Esophagus muscularis mucosa (tissue), 4 donors: ENCODE measurements at regions not wholly inside any gene's neighbourhood (a gene's known extent, or its start where the extent isn't known, plus 50 kb on each side); places are given as distances from the start of the nearest gene placed in this dataset.

Experiments used
- DNase-seq: peaks from one replicate; pipeline ENCODE4 v3.0.0-alpha.2; 2017; ENCODE audit errors: extremely low spot score
- H3K27ac ChIP-seq, 4 donors: fragments of 200-600 bp; sonication (generic); replicated peaks in 1 of 4; 1 replicate in 3 of 4; 2 replicates in 1 of 4; pipeline ENCODE4 v1.5.1; 2016 to 2019; ENCODE audit warnings: mild to moderate bottlenecking in 1 of 4
- H3K27me3 ChIP-seq, 4 donors: fragments of 200-600 bp; sonication (generic); one replicate each; pipeline versions ENCODE4 v1.5.1 to v1.6.0; 2016 to 2019
- H3K36me3 ChIP-seq, 4 donors: fragments of 200-600 bp; sonication (generic); one replicate each; pipeline ENCODE4 v1.5.1; 2016 to 2019
- H3K4me1 ChIP-seq, 4 donors: fragments of 200-600 bp; sonication (generic); one replicate each; pipeline ENCODE4 v1.5.1; 2016 to 2019
- H3K4me3 ChIP-seq, 4 donors: fragments of 200-600 bp; sonication (generic); 1 replicate in 2 of 4; 2 replicates in 2 of 4; pipeline ENCODE4 v1.5.1; 2016 to 2019; ENCODE audit warnings: mild to moderate bottlenecking in 4 of 4, moderate library complexity in 1 of 4
- H3K9me3 ChIP-seq, 4 donors: fragments of 200-600 bp; sonication (generic); 1 replicate in 3 of 4; 2 replicates in 1 of 4; pipeline ENCODE4 v1.5.1; 2016 to 2019
- EP300 ChIP-seq: sonication (generic); formaldehyde crosslinking; IDR thresholded peaks from one replicate; pipeline ENCODE4 v1.6.1; 2017; ENCODE audit warnings: antibody characterized with exemption
- POLR2A ChIP-seq: fragments of 450-650 bp; IDR thresholded peaks from one replicate; pipeline ENCODE4 v1.6.1; 2017; ENCODE audit warnings: antibody characterized with exemption, moderate library complexity, mild to moderate bottlenecking, low read depth
- POLR2AphosphoS5 ChIP-seq, 2 donors: sonication (generic); formaldehyde crosslinking; IDR thresholded peaks; one replicate each; pipeline ENCODE4 v1.6.1; 2017; ENCODE audit warnings: antibody characterized with exemption in 2 of 2
- WGBS: methylation state at CpG from one replicate; pipeline ENCODE4 v1.1.5; 2018; 5-methylcytosine and 5-hydroxymethylcytosine counted together
- intact Hi-C: fragments of 100-400 bp; cut with DNase I; formaldehyde crosslinking; loops from one replicate; pipeline ENCODE4 v1.15.1; 2023
- TF ChIP-seq, protein P1 (sequence below), 3 experiments: fragments of 200-600 bp in 2 of 3; fragments of 450-650 bp in 1 of 3; sonication (generic) in 2 of 3; IDR thresholded peaks; one replicate each; pipeline ENCODE4 v1.5.1; 2017 to 2019; ENCODE audit warnings: antibody characterized with exemption in 3 of 3, mild to moderate bottlenecking in 2 of 3, moderate library complexity in 1 of 3

DNA sequence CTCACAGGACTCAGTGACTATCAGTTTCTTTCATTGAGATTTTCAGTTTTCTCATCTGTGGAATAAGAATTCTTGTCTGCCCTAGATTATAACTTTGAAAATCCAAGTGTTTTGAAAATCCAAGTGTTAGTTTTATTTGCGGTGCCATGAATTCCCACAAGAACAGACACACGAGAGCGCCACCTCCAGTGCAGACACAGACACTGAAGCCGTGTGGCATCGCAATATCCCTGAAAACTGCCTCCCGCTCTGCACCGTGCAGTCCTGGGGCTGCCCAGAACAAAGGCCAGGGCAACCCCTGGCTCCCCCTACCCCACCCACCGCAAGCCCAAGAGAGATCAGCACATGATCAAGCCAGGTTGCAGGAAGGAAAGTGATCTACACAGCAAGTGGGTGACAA lies 229.5 kb upstream of the ASIC2 start:
- DNase-seq: no peak
- Histone ChIP-seq H3K4me1 (peaks cover 0 to 13% (median 10%) of the 10 kb centered on the region in 4 donors), H3K27ac (no peak overlapping the region), H3K36me3 (no peaks in the 10 kb centered on the region), H3K9me3 (peaks cover 0 to 10% (median 7%) of the 10 kb centered on the region in 4 donors), H3K4me3 (no peak overlapping the region), H3K27me3 (no peaks in the 10 kb centered on the region)
- TF ChIP-seq POLR2A (no peak), EP300 (no peak), POLR2AphosphoS5 (IDR thresholded peaks at IDR 0.05) (no peak)
- TF ChIP-seq, protein P1, sequence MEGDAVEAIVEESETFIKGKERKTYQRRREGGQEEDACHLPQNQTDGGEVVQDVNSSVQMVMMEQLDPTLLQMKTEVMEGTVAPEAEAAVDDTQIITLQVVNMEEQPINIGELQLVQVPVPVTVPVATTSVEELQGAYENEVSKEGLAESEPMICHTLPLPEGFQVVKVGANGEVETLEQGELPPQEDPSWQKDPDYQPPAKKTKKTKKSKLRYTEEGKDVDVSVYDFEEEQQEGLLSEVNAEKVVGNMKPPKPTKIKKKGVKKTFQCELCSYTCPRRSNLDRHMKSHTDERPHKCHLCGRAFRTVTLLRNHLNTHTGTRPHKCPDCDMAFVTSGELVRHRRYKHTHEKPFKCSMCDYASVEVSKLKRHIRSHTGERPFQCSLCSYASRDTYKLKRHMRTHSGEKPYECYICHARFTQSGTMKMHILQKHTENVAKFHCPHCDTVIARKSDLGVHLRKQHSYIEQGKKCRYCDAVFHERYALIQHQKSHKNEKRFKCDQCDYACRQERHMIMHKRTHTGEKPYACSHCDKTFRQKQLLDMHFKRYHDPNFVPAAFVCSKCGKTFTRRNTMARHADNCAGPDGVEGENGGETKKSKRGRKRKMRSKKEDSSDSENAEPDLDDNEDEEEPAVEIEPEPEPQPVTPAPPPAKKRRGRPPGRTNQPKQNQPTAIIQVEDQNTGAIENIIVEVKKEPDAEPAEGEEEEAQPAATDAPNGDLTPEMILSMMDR (IDR thresholded peaks at IDR 0.05): no peak
- intact Hi-C loops: loop anchor here (5.0 kb wide), 2 partner anchors 125 to 150 kb away; no protein-coding TSS in a partner anchor
- 79% methylated on average over 6 of the region's 8 CpGs for WGBS

DNA sequence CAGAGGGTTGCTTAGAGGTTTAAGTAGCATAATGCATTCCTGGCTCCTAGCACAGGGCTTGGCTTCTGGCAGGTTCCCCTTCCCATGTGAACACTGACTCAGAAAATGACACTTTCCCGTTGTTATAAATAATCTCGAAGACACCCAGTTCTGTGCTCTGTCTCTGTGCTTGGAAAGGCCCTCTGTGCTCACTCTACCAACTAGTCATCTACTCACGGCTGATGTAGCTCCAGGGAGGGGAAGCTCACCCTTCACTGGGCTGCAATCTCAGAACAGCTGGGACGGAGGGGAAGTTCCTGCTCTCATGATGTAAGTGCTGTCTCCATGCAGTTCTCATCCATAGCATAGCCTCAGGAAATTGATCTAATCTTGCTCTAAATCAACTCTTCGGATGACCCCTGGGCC lies 230.5 kb upstream of the ASIC2 start:
- H3K27ac ChIP-seq: peak overlapping the region in 3 of 4 donors; percentile 8 to 37 (median 36)
- H3K4me1 ChIP-seq: peaks cover 0 to 13% (median 10%) of the 10 kb centered on the region in 4 donors
- TF ChIP-seq EP300 (no peak), POLR2AphosphoS5 (IDR thresholded peaks at IDR 0.05) (peak in 1 of 2 donors; percentile 51)
- TF ChIP-seq, protein P1 (IDR thresholded peaks at IDR 0.05): no peak
- H3K9me3 ChIP-seq: peaks cover 0 to 13% (median 10%) of the 10 kb centered on the region in 4 donors
- H3K27me3 ChIP-seq: no peaks in the 10 kb centered on the region
- intact Hi-C loops: loop anchor here (5.0 kb wide), 2 partner anchors 124 to 149 kb away; no protein-coding TSS in a partner anchor
- H3K36me3 ChIP-seq: no peaks in the 10 kb centered on the region
- H3K4me3 ChIP-seq: no peak overlapping the region
- DNase-seq: no peak
- WGBS: 18% methylated on average over 5 of the region's 5 CpGs

DNA sequence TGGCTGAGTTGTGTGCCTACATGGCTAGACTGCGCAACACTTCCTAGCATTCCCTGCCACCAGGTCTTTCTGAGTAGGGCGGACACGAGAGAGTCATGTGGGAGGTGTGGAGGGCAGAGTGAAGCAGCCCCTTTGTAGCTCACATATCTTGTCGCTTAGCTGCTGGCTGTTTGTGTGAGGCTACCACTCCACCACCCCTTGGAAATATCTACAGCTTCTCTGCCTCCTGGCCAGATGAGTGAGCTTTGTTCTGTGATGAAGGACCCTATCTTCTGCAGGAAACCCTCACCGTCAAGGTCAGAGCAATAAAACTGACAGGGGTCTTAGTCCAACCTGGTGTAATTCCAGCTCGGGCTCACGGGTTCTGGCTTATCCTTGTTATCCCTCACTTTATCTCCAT lies 232.1 kb upstream of the ASIC2 start:
- TF ChIP-seq, protein P1 (IDR thresholded peaks at IDR 0.05): no peak
- TF ChIP-seq POLR2AphosphoS5 (IDR thresholded peaks at IDR 0.05) (no peak), POLR2A (no peak), EP300 (no peak)
- H3K36me3 ChIP-seq: no peaks in the 10 kb centered on the region
- no peak for DNase-seq
- H3K27me3 ChIP-seq: no peaks in the 10 kb centered on the region
- intact Hi-C loops: no loop called here
- no peak overlapping the region for H3K4me3 ChIP-seq
- no peak overlapping the region for H3K27ac ChIP-seq
- H3K4me1 ChIP-seq: peaks cover 0 to 13% (median 10%) of the 10 kb centered on the region in 4 donors
- H3K9me3 ChIP-seq: peaks cover 0 to 13% (median 10%) of the 10 kb centered on the region in 4 donors
- 76% methylated on average over 7 of the region's 7 CpGs for WGBS

DNA sequence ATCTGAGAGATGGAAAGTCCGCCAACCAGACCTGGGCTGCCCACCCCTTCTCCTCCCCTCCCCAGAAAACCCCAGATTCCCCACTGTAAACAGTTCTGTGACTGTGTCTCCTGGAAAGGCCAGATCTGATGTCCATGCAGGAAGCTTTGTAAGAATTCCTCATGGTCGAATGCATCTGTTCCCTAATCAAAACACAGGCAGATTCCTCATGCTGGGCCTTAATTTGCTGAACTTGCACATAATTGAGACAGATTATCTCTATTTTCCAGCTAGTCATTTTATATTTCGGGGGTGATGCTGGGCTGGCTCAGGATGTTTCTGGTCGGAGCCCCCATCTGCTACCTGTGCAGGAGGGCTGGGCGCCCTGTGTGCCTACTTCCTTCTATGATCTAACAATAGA lies 233.6 kb upstream of the ASIC2 start:
- Histone ChIP-seq H3K4me1 (peaks cover 0 to 13% (median 10%) of the 10 kb centered on the region in 4 donors), H3K9me3 (peaks cover 0 to 13% (median 10%) of the 10 kb centered on the region in 4 donors), H3K27me3 (no peaks in the 10 kb centered on the region), H3K4me3 (no peak overlapping the region), H3K36me3 (no peaks in the 10 kb centered on the region), H3K27ac (no peak overlapping the region)
- intact Hi-C loops: no loop called here
- no peak for DNase-seq
- WGBS: 69% methylated on average over 5 of the region's 5 CpGs
- TF ChIP-seq POLR2A (no peak), POLR2AphosphoS5 (IDR thresholded peaks at IDR 0.05) (no peak), EP300 (no peak)
- TF ChIP-seq, protein P1 (IDR thresholded peaks at IDR 0.05): no peak

DNA sequence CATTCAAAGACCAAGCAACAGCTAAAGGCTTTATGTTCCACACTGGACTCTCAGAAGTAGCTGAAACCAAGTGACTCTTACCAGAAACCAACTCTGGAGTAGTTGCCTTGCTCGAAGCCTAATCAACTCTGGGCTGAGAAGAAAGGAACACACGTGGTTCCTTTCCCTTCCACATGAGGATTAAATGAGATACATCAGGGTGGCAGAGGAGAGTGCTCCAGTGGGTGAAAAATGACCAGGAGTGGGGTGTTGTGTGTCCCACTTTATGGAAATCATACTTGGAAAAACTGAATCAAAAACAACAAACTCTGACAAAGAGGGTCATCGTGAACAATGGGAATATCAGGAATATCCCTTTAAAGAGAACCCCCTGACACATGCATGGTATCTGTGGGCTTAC lies 234.2 kb upstream of the ASIC2 start:
- WGBS: 83% methylated on average over 3 of the region's 3 CpGs
- TF ChIP-seq POLR2AphosphoS5 (IDR thresholded peaks at IDR 0.05) (no peak), EP300 (no peak), POLR2A (no peak)
- TF ChIP-seq, protein P1 (IDR thresholded peaks at IDR 0.05): no peak

More for the DNA sequence above, 234.2 kb upstream of the ASIC2 start:
- intact Hi-C loops: no loop called here
- H3K9me3 ChIP-seq: peaks cover 0 to 13% (median 10%) of the 10 kb centered on the region in 4 donors
- no peaks in the 10 kb centered on the region for H3K36me3 ChIP-seq
- no peak for DNase-seq
- H3K4me1 ChIP-seq: peaks cover 0 to 13% (median 10%) of the 10 kb centered on the region in 4 donors
- no peaks in the 10 kb centered on the region for H3K27me3 ChIP-seq
- no peak overlapping the region for H3K27ac ChIP-seq
- H3K4me3 ChIP-seq: no peak overlapping the region
